8988T (cell line): ENCODE measurements at regions not wholly inside any gene's neighbourhood (a gene's known extent, or its start where the extent isn't known, plus 50 kb on each side); places are given as distances from the start of the nearest gene placed in this dataset.
A peak's percentile ranks its signal among the peaks of the same experiment; 100 is the strongest.
"Not testable (repeated sequence)": the region's sequence is repeated elsewhere in the genome, so short reads cannot be mapped to it uniquely, and the experiment has no call there.

ENCODE experiments used
- DNase-seq: peaks from one replicate; pipeline ENCODE4 v3.0.0; 2011

GRCh38 chr5:98237794-98238193 is 535.7 kb upstream of the RGMB start:
- not testable (repeated sequence) for DNase-seq

GRCh38 chr5:98243972-98244371 is 529.5 kb upstream of the RGMB start:
- DNase-seq = no peak

- DNase-seq = no peak
Observed at GRCh38 chr5:98248949-98249348, 524.5 kb upstream of the RGMB start.

GRCh38 chr5:98258939-98259338 is 514.5 kb upstream of the RGMB start:
- DNase-seq = no peak

GRCh38 chr5:98259595-98259994 is 513.9 kb upstream of the RGMB start:
- no peak for DNase-seq

GRCh38 chr5:98263084-98263483 is 510.4 kb upstream of the RGMB start:
- DNase-seq = no peak

GRCh38 chr5:98268162-98268860 is 505.2 kb upstream of the RGMB start:
- DNase-seq = no peak

- DNase-seq = no peak
Observed at GRCh38 chr5:98275980-98276379, 497.5 kb upstream of the RGMB start.

GRCh38 chr5:98282521-98282920 is 490.9 kb upstream of the RGMB start:
- DNase-seq = no peak

- DNase-seq = no peak
Observed at GRCh38 chr5:98292496-98292895, 481.0 kb upstream of the RGMB start.

GRCh38 chr5:98296426-98296825 is 477.0 kb upstream of the RGMB start:
- no peak for DNase-seq

- no peak for DNase-seq
Observed at GRCh38 chr5:98299435-98299834, 474.0 kb upstream of the RGMB start.

GRCh38 chr5:98301547-98301946 is 471.9 kb upstream of the RGMB start:
- DNase-seq = no peak

- no peak for DNase-seq
Observed at GRCh38 chr5:98307811-98308210, 465.7 kb upstream of the RGMB start.

- no peak for DNase-seq
Observed at GRCh38 chr5:98308231-98308630, 465.2 kb upstream of the RGMB start.

GRCh38 chr5:98308960-98309359 is 464.5 kb upstream of the RGMB start:
- DNase-seq = no peak

- DNase-seq = peak; percentile 13
Observed at GRCh38 chr5:98309785-98310598, 463.5 kb upstream of the RGMB start.

- DNase-seq = no peak
Observed at GRCh38 chr5:98314292-98314691, 459.2 kb upstream of the RGMB start.

GRCh38 chr5:98318386-98318785 is 455.1 kb upstream of the RGMB start:
- no peak for DNase-seq

GRCh38 chr5:98319299-98320011 is 454.0 kb upstream of the RGMB start:
- DNase-seq = no peak

- DNase-seq = no peak
Observed at GRCh38 chr5:98320343-98320742, 453.1 kb upstream of the RGMB start.

GRCh38 chr5:98321361-98321760 is 452.1 kb upstream of the RGMB start:
- DNase-seq = no peak

GRCh38 chr5:98325187-98325586 is 448.3 kb upstream of the RGMB start:
- not testable (repeated sequence) for DNase-seq

- no peak for DNase-seq
Observed at GRCh38 chr5:98328015-98328414, 445.4 kb upstream of the RGMB start.
